CD4-positive, alpha-beta T cell treated with Interleukin-4 for 1 hour (primary cell): ENCODE measurements at regions not wholly inside any gene's neighbourhood (a gene's known extent, or its start where the extent isn't known, plus 50 kb on each side); places are given as distances from the start of the nearest gene placed in this dataset.

Experiments
- DNase-seq, 2 donors: peaks; one replicate each; pipeline ENCODE4 v3.0.0-alpha.2; 2020 to 2022

GRCh38 chr5:54705994-54706653 is 188.6 kb downstream of the SNX18 start:
- no peak for DNase-seq

DNA sequence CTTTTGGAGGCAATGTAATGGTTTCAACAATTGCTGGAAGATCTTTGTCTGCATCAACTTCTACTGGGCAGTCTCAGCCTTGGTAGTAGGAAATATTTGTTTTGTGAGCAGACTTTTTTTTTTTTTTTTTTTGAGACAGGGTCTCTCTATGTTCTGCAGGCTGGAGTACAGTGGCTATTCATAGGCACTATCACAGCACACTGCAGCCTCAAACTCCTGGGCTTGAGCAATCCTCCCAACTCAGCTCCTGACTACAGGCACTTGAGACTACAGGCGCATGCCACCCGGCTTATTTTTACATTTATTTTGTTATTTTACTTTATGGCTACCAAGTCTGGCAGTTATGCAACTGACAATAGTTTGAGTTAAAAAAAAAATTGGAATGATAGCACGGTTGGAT is 187.3 kb downstream of the SNX18 start:
- no peak for DNase-seq

DNA sequence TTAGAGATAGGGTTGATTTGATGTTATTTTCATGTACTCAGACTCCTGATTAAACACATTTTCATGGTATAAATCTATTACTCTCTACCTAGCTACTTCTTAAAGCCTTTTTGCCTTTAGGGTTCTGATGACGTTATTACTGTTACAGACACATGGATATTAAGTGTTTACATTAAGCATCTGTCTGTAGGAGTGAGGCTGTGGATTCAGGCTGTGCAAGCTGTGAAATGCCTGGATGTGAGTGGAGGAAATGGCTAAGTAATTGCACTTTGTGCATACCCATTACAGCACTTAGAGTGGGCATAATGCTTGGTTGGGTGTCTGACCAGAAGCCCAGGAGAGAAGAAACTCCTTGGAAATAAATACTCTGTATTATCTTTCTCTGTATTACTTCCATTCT is 186.8 kb downstream of the SNX18 start:
- no peak for DNase-seq

GRCh38 chr5:54703565-54704255 is 186.2 kb downstream of the SNX18 start:
- no peak for DNase-seq

DNA sequence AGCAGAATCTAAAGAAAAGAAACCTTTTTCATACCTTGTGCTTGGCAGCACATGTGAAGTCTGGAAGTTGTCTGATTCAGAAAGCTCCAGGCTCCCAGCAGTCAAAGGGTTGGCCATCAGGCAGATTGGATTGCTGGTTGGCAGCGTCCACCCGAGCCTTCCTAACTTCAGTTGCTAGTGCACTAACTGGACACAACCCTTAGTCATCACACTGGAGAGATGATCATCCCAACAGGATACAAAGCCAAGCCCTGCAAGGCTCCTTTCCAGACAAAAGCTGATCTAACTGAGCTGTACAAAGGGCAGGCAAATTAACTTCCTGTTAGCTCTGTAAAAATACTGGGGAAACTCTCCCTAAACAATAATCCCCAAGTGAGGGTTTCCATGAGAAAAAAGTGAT is 185.6 kb downstream of the SNX18 start:
- DNase-seq = no peak

DNA sequence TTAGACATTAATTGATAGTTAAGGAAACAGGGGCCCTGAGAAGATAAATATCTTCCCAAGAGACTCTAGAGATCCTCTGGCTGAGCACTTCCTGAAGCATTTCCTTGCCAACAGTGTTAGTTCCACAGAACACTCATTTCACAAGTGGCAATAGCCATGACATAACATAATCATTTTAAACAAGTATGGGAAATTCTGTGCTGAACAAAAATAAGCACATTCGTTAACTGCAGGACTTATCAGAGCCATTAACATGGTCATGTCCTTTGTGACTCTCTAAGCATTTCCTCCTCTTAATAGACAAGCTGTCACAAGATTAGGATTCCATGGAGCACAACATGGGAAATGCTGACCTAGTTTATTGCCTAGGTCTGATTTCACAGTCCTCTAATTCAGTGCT is 184.9 kb downstream of the SNX18 start:
- no peak for DNase-seq

DNA sequence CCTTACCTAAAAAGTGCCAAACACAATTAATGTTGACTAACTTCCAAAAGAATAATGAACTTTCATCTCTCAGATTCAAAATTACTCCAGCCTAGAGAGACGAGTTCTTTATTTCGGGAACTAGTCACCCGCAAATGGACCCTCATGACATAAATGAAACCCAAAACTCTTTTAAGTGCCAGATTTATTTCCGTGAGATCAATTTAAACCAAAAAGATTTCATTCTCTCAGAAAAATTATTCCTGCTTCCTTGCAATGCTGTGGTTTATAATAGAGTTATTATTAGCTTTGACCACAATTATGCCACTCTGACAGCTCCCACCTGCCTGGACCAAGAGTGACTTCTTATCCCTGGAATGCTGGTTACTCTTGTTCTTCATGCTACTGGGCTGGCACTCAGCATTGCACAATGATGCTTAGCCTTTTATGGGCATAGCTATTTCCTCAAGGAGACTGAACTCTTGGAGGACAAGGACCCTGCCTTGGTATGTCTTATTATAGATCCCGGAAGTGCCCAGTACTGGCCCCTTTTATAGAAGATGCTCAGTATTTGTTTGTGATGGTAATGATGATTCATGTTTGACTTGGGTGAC is 183.5 kb downstream of the SNX18 start:
- no peak for DNase-seq

DNA sequence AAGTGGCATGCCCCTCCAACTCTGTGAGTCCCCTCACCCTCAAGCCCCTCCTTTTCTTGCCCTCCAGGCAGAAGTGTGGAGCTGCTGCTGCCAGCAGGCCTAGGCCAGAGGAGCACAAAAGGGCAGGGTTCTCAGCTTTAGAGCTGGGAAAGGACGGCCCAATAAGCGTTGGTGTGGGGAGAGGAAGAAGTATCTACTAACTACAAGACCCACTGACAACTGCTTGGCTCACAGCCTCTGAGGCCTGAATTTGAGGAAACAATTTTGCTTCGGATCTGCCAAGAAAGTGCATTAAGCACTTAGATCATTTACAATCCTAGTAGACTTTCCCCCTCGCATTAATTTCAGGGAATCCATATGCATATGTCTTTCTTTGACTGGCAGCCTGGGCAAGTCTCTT is 179.4 kb downstream of the SNX18 start:
- no peak for DNase-seq

DNA sequence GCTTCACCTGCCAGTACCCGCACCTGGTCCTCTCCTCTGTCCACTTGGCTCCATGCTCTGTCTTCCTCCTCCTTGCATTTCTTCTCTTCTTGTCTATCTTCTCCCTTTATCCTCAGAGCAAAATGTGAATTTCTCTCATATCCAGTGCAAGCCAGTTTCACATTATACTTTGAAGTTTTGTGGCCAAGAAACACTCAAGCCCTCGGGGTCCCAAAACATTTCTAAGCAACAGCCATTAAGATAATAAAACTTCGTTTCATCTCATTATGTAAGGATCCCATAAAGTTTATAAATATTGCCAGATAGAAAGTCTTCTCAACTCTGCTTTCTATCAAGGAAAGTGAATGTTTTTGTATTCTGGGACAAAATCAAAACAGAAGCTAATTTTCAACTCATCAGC is 178.8 kb downstream of the SNX18 start:
- DNase-seq = no peak

- no peak for DNase-seq
These were observed 177.8 kb downstream of the SNX18 start for GRCh38 chr5:54695198-54695966.

DNA sequence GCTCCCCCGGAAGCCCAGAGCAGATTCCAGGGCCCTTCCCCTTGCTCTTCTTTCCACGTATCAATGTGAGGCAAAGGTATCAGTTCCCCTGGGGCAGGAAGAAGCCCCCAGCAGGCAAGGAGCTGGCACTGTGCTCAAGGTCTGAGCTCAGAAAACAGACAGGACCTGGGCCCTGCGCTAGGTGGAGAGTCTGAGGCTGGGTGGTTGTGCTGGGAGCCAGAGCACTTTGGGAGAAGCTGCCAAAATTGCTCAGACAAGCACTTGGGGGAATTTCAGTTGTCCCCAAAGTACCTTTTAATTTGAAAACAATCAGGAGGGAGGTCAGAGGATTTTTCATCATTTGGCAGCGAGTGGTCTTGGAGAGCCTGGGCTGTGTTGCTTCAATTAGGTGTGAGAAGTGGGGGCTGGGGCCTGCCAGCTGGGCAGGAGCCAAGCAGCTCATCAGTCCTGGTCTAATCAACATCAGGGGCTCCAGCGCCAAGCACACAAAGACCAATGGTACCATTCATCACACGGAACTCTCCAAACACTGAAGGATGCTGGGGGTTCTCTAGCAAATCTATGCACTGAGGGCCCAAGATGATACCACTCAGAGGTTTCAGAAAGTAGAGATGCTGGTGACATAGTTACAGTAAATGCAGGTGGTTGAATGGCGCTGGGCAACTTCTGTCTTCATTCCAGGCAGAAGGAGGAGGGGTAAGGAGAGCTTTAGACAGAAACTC is 176.5 kb downstream of the SNX18 start:
- DNase-seq = no peak

GRCh38 chr5:54692631-54693030 is 175.1 kb downstream of the SNX18 start:
- no peak for DNase-seq

GRCh38 chr5:54691656-54692055 is 174.1 kb downstream of the SNX18 start:
- DNase-seq = no peak

DNA sequence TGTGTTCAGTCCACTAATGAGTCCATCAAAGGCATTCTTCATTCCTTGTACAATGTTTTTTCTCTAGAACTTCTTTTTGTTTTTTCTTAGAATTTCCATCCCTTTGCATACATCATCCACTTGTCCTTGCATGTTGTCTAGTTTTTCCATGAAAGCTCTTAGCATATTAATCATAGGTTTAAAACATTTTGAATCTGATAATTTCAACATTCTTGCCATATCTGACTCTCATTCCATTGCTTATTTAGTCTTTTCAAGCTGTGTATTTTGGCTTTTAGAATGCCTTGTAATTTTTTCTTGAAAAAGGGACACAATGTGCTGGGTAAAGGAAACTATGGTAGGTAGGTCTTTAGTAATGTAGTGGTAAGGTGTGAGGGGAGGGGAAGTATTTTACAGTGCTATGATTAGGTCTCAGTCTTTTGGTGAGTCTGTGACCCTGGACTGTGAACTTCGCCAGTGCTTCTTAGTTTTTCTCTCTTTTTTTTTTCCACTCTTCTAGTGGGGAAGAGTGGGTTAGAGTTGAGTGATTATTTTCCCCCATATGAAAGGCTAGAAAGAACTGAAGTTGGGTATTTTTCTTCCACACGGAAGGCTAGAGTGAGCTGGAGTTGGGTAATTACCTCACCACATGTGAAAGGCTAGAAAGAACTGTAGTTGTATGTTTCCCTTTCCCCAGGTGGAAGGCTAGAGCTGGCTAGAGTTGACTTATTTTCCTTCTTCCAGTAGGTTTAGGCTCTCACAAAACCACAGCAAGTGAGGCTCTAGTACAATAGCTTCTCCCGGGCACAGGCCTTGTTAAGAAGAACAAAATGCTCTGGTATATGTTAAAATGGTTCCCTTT is 172.1 kb downstream of the SNX18 start:
- DNase-seq = no peak

- no peak for DNase-seq
These were observed 163.4 kb downstream of the SNX18 start for GRCh38 chr5:54680998-54681397.

- DNase-seq = no peak
These were observed 162.1 kb downstream of the SNX18 start for GRCh38 chr5:54679686-54680085.

DNA sequence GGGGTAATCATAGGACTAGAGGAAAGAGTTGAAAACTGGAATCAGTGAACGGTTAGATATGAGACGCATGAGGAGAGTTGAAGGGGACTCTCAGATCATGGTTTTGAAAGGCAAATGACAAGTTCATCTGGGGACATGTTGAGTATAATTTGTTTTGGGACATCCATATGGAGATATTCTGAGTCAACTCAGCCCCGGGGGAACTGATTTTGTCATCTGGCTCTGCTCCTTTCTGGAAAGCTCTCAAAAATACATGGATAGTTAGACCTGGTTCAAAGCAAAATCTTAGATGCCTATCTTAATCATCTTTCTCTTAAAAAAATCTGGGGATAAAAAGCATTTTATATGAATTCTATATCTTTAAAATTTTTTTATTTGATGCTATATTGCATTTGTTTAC is 161.2 kb downstream of the SNX18 start:
- DNase-seq = no peak

DNA sequence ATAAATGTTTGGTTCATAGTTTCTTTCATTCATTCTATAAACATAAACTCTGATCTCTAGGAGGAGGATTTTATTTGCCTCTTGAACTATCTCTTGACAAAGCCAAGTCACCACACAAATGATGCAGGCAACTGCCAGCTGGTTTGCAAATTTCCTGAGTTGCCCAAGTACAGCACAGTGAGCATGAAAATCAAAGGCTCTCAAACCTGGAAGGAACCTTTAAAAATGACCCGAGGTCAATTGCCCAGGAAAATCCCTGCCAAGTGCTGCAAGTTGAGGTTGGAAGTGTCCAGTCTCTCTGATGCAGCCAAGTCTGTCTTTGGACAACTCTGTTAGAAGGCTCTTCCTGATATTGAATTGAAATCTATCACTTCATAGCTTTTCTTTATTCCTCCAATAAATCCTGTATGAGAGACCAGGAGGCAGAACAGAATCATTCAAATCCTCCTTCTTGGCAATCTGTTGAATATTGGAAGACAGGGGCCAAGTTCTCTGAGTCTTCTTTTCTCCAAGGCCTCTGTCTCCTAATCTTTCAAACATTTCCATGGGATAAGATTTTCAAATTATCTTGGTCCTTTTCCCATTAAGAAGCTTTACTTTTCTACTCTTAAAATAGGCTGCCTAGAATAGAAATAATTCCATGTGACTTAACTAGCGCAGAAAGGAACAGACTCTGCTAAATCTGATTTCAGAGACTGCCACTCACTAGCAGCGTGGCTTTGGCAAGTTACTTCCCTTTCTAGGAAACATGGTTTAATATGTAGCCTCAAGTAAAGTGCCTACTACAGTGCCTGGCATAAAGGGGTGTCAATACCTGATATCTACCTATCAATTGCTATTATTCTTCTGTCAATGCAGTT is 159.2 kb downstream of the SNX18 start:
- DNase-seq = no peak

DNA sequence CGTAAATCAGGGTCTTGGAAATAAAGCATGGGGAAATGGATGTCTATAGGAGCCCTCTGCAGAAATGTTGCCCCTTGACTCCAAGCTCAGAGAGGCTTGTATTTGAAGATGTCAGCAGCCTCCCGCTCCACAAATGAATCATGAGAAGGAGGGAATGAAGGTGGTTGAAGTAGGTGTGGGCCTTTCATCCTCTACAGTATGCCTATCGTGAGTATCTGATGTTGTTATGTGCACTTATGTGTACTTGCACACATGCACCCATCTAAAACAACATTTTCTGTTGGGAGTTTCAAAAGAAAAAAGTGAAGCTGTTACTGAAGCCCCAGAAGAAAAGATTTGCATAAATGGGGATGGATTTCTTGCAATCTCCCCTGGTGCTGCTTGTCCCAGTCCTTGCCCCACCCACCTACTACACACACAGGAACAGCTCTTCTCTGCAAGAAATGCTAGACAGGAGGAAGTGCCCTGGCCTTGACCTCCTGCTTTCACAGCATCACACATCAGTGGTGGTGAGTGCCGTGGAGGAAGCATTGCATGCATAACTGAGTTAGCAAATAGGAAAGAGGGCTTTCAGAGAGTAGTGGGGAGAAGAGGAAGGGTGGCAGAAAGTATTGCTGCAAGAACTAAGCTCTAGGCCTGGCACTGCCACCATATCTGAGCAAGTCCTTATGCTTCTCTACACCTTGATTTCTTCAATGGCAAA is 156.1 kb downstream of the SNX18 start:
- DNase-seq = peak; percentile 58 to 83

GRCh38 chr5:54672871-54673270 is 155.3 kb downstream of the SNX18 start:
- DNase-seq = no peak
